ENCODE measurements at regions not wholly inside any gene's neighbourhood (a gene's known extent, or its start where the extent isn't known, plus 50 kb on each side); places are given as distances from the start of the nearest gene placed in this dataset.

DNA sequence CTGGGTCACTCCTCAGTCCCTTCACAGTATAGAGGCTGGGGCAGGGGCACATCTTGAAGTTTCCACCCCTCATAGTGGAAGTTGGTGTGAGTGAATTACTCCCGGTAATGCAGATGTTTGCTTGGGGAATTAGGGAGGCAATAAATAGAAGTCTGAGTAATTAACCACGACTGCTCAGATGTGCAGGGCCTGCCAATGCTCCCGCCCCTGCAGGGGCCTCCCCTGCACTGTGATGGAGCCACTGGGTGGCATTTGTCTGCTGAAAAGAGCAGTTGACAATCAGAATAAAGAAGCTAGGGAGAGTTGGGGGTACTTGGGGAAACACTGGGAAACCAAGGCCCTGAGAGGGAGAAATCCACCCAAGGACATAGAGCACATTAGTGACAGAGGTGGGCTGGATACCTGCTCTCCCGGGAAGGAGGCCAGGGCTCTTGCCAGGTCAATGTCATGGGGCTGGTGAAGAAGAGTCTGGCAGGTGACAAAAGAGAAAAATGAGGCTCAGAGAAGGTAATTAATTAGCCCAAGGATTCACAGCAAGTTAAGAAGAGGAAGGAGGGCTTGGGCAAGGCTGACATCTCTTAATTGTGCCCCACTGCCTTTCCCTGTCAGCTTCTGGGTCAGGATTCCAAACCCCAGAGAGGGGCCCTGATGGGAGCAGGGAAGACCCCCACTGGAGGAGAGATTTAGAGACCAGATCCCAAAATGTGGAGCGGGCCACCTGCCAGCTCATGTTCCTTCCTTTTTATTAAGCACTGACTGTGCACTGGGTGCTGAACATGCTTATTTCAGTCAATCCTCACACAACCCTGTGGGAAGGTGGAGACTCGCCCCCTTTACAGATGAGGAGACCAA, 436.2 kb downstream of the MATN1 start:
- DNase-seq (ENCODE audit: low spot score): no peak

- DNase-seq (ENCODE audit: low spot score): no peak
Measured at GRCh38 chr1:30286241-30286987, 437.0 kb downstream of the MATN1 start.

- DNase-seq (ENCODE audit: low spot score): no peak
Measured at GRCh38 chr1:30285501-30285932, 437.9 kb downstream of the MATN1 start.

DNA sequence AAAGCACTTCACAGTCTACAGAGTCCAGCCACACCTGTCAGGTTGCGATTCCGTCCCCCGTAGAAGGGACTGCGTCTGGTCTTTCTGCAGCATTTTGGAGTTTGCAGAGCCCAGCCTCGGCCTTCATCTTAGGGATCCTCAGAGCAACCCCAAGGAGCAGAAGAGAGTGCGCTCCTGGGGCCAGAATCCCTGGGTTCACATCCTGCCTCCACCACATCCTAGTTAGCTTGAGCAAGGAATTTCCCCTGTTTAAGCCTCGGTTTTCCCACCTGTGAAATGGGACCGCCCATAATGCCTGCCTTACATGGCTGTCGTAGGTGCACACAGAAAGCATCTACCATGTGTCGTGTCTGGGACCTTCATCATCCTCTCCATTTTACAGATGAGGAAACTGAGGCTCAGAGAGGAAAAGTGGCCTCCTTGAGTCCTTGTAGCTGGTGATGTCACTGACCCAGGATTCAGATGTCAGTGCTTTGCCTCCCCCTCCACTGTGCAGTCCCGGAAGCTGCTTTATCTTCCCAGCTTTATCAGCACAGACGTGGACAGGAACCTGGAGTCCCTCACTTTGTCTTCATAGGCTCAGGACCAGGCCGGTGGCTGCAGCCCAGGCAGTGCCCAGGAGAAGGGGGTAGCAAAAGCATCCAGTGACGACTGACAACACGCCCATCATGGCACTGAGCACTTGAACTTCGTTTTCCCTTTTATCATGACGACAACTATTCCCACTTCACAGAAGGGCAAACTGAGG, 438.5 kb downstream of the MATN1 start:
- DNase-seq (ENCODE audit: low spot score): no peak

- DNase-seq (ENCODE audit: low spot score): no peak
Measured at GRCh38 chr1:30284226-30284625, 439.2 kb downstream of the MATN1 start.

- no peak for DNase-seq (ENCODE audit: low spot score)
Measured at GRCh38 chr1:30283199-30283962, 440.0 kb downstream of the MATN1 start.

DNA sequence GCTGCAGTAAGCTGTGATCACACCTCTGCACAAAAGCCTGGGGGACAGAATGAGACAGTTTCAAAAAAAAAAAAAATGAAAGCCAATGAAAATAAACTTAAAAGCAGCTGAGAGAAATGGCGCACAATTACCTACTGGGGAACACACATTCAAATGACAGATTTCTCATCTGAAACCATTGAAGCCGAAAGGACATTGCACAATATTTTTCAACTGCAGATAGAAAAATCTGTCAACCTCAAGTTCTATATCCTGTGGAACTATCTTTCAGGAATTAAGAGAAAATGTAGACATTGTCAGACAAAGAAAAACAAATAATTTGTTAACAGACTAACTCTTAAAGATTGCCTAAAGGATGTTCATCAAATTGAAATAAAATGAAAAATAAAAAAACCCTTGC, 442.8 kb downstream of the MATN1 start:
- no peak for DNase-seq (ENCODE audit: low spot score)

- no peak for DNase-seq (ENCODE audit: low spot score)
Measured at GRCh38 chr1:30277911-30278310, 445.5 kb downstream of the MATN1 start.

DNA sequence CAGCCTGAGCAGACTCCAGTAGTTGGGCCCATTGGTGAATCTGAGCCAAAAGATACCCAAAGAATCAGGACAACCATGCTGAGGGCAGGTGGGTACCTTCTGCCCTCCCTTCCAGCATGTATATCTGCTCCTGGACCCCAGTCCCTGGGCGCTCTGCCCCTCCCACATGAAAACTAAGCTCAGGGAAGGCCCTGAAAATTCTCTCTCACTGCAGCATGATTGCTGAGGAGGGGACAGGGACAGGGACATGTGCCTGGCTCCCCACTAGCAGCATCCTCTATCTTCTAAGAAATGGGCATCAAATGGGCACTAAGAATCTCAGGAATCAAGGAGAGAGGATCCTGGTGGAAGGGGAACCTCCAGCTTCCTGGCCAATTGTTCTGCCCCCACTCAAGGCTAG, 446.0 kb downstream of the MATN1 start:
- no peak for DNase-seq (ENCODE audit: low spot score)

GRCh38 chr1:30275926-30276764, 447.2 kb downstream of the MATN1 start:
- no peak for DNase-seq (ENCODE audit: low spot score)

- DNase-seq (ENCODE audit: low spot score): no peak
Measured at GRCh38 chr1:30274976-30275621, 448.3 kb downstream of the MATN1 start.

DNA sequence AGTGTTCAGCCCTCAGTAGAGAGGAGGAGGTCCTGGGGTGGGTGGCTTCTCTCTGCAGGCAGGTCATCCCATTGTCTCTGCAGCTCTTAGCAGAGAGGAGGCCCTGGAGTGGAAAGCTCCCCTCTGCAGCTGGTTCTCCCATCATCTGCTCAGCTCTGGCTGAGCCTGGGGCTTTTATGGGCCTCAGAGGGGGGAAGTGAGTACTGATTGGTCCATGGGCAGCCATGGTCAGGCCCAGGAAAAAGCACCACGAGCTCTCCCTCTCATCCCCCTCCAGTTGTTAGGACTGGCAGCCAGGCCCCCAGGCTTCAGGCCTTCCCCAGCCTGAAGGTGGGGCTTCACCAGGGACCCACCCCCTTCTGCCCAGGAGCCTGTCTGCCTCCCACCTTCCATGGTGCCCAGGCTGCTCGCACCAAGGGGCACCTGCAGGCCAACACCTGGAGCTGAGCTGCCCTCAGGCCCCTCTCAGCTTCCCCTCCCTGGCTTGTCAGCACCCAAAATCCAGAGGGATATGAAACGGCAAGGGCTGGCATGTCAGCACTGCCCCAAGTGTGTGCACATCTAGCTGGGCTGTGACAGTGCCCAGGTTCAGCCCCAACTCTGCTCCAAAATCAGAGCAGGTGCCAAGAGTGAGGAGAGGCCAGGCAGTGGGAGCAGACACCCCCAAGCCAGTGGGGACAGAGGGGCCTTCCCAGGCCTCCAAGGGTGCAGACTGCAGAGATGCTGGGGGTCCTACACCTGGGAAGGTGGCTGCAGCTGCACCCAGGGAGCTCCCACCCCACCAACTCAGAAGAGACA, 449.0 kb downstream of the MATN1 start:
- no peak for DNase-seq (ENCODE audit: low spot score)

- DNase-seq (ENCODE audit: low spot score): no peak
Measured at GRCh38 chr1:30273456-30273855, 449.9 kb downstream of the MATN1 start.

- DNase-seq (ENCODE audit: low spot score): no peak
Measured at GRCh38 chr1:30273021-30273325, 450.4 kb downstream of the MATN1 start.

DNA sequence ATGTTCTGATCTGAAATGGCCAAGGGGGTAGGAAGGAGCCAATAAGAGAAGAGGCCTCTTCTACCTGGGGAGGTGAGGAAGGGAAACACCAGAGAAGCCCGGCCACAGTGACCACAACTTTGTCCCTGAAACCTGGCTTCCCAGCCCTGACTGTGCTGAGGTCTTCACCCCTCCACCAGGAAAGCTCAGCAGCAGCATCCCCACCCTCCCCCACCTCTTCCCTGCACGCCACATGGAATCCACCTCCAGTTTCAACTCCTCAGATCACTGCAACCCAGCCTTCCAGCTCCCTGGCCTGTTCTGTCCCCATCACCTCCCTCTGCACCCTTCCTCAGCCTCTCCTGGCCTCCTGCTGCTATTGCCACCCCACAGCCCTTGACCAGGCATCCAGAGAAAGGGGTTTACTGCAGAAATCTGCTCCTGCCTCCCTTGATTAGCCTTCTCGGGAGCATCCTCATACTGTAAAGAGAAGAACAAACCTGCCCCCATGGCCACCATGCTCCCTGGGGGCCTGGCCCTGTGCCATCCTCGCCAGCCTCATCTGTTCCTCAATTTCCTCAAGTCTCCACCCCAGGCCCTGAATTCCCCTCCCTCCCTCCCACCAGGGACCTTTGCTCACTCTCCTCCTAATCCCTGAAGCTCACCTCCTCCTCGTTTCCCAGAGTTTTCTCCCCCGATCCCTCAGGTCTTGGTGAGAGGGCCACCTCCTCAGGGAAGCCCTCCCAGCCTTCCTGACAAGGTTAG, 450.9 kb downstream of the MATN1 start:
- no peak for DNase-seq (ENCODE audit: low spot score)

- DNase-seq (ENCODE audit: low spot score): no peak
Measured at GRCh38 chr1:30271401-30272276, 451.7 kb downstream of the MATN1 start.

- DNase-seq (ENCODE audit: low spot score): no peak
Measured at GRCh38 chr1:30270461-30270860, 452.9 kb downstream of the MATN1 start.

Data from COLO829 (cell line).